GM10248 (cell line): ENCODE measurements at regions not wholly inside any gene's neighbourhood (a gene's known extent, or its start where the extent isn't known, plus 50 kb on each side); places are given as distances from the start of the nearest gene placed in this dataset.

ENCODE experiments used
- CTCF ChIA-PET: fragments of 300-600 bp; sonication (Branson Sonifier 250); formaldehyde crosslinking; extraction: SDS; loops from one replicate; lab custom pipeline; 2021; ENCODE audit warnings: antibody characterized with exemption; lab: Yijun Ruan, JAX
- POLR2A ChIA-PET: fragments of 350-650 bp; sonication (Branson Sonifier 250); formaldehyde crosslinking; extraction: SDS; loops from one replicate; lab custom pipeline; 2020; ENCODE audit warnings: antibody characterized with exemption; lab: Yijun Ruan, JAX
- DNase-seq: peaks from one replicate; pipeline ENCODE4 v3.0.0; 2012; ENCODE audit errors: extremely low spot score
- TF ChIP-seq, protein P1 (sequence below): IDR thresholded peaks from 2 replicates; pipeline ENCODE4 v1.5.1; 2012; ENCODE audit warnings: mild to moderate bottlenecking, low read depth; ENCODE audit errors: extremely low read depth, missing control alignments, control extremely low read depth

DNA sequence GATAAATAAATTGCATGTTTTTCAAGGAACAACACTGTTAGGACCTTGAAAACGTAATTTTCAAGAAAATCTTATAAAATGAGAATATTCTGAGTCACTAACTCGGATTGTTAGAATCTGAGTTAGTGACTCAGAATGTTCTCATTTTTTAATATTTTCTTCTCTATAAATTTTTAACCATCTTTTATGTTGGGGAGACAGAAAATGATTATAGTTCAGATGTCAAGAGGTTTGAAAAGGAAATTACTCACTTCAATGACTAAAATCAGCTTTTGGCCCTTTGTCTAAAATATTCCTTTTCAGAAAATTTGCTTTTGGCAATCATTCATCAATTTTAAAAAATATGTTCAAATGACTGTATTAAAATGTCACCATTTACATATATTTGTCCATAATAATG lies 264.2 kb upstream of the EDNRB start:
- no peak for DNase-seq
- POLR2A ChIA-PET, result no interaction called here
- TF ChIP-seq, protein P1, sequence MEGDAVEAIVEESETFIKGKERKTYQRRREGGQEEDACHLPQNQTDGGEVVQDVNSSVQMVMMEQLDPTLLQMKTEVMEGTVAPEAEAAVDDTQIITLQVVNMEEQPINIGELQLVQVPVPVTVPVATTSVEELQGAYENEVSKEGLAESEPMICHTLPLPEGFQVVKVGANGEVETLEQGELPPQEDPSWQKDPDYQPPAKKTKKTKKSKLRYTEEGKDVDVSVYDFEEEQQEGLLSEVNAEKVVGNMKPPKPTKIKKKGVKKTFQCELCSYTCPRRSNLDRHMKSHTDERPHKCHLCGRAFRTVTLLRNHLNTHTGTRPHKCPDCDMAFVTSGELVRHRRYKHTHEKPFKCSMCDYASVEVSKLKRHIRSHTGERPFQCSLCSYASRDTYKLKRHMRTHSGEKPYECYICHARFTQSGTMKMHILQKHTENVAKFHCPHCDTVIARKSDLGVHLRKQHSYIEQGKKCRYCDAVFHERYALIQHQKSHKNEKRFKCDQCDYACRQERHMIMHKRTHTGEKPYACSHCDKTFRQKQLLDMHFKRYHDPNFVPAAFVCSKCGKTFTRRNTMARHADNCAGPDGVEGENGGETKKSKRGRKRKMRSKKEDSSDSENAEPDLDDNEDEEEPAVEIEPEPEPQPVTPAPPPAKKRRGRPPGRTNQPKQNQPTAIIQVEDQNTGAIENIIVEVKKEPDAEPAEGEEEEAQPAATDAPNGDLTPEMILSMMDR, result no peak
- CTCF ChIA-PET, result no interaction called here

DNA sequence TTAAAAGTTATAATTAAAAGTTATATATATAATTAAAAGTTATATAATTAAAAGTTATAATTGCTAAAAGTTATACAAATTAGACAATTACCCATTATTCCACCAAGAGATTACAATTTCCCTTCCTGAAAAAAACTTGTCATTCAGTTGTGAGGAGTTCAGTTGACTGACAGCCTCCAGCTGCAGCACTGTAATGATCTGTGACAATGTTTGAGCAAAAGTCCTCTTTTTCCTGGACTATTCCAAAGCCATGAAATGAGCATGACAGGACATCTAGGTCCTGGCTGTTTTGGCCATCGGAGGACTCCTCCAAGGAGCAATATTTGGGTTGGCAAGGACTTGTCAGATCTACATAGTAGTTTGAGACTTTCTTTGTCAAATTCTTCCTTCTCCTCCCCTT lies 258.7 kb upstream of the EDNRB start:
- TF ChIP-seq, protein P1, result no peak
- CTCF ChIA-PET, result interaction anchor here (0.8 to 2.2 kb wide), 2 partner anchors 11 to 40 kb away, joined by 3 to 4 read pairs; no protein-coding TSS in a partner anchor
- no peak for DNase-seq
- POLR2A ChIA-PET, result no interaction called here

DNA sequence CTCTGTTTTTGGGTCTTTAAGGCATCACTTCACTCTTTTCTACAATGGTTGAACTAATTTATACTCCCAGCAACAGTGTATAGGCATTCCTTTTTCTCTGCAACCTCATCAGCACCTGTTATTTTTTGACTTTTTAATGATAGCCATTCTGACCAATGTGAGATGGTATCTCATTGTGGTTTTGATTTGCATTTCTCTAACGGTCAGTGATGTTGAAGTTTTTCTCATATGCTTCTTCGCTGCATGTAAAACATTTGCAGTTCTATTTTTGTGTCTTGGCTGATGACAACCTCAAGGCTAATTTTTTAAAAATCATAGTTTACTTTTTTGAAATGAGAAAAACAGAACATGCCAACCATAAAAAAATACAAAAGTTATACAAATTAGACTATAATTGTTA lies 258.2 kb upstream of the EDNRB start:
- CTCF ChIA-PET, result no interaction called here
- POLR2A ChIA-PET, result no interaction called here
- no peak for DNase-seq
- TF ChIP-seq, protein P1, result no peak

DNA sequence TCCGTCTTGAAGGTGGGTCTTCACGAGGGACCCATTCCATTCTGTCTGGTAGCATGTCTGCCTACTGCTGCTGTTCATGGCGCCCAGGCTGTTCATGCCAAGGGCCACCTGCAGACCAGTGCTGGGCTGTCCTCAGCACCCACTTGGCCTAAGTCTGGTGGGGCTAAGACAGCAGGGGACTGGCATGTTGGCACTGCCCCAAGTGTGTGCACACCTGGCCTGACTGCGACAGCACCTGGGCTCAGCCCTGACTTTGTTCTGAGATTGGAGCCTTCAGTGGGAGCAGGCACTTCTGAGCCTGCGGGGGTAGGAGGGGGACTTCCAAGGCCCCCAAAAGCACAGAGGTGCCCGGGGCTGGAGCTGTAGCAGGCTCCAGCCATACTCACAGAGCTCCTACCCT lies 250.8 kb upstream of the EDNRB start:
- ChIA-PET CTCF (interaction anchor here (0.9 kb wide), 1 partner anchor 22 kb away, joined by 3 read pairs; no protein-coding TSS in a partner anchor), POLR2A (no interaction called here)
- TF ChIP-seq, protein P1, result no peak
- DNase-seq, result no peak

DNA sequence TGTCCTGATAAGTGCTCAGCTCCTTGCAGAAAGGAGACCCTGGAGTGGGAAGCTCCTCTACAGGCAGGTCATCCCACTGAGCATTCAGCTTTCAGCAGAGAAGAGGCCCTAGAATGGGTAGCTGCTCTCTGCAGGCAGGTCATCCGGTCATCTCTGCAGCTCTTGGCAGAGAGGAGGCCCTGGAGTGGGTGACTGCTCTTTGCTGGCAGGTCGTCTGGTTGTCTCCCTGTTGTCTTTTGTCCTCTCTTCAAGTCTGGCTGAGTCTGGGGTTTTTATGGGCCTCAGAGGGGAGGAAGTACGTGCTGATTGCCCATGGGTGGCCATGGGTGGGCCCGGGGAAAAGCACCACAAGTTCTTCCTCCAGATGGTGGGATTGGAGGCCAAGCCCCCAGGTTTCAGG lies 250.3 kb upstream of the EDNRB start:
- DNase-seq, result no peak
- ChIA-PET POLR2A (no interaction called here), CTCF (interaction anchor here (0.9 kb wide), 1 partner anchor 21 kb away, joined by 3 read pairs; no protein-coding TSS in a partner anchor)
- TF ChIP-seq, protein P1, result no peak

DNA sequence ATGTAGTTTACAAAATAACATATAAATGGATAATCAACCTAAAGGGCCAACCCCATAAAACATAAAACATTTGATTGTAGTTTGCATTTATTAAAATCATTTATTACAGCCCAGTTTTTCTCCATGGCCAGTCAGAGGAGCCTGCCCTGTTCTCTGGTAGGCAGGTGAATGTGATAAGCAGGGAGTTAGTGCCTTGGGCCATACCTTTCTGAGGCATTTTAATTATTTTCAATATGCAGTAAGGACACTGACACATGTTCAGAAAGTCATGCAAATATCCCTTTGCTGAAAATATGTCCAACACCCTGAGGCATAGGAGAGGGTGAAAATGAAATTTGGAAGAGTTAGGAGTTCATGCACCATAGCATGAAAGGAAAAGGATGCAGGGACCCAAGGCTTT lies 242.6 kb upstream of the EDNRB start:
- DNase-seq, result no peak
- TF ChIP-seq, protein P1, result no peak
- POLR2A ChIA-PET, result no interaction called here
- CTCF ChIA-PET, result no interaction called here
